SK-N-DZ (cell line): ENCODE measurements at regions not wholly inside any gene's neighbourhood (a gene's known extent, or its start where the extent isn't known, plus 50 kb on each side); places are given as distances from the start of the nearest gene placed in this dataset.

Experiments
- DNase-seq: peaks from one replicate; pipeline ENCODE4 v3.0.0-alpha.2; 2015; ENCODE audit warnings: low spot score

GRCh38 chr5:164346785-164347630 is 841.6 kb downstream of the MAT2B start:
- no peak for DNase-seq

GRCh38 chr5:164350236-164350635 is 844.8 kb downstream of the MAT2B start:
- no peak for DNase-seq

GRCh38 chr5:164351245-164351834 is 845.9 kb downstream of the MAT2B start:
- no peak for DNase-seq

DNA sequence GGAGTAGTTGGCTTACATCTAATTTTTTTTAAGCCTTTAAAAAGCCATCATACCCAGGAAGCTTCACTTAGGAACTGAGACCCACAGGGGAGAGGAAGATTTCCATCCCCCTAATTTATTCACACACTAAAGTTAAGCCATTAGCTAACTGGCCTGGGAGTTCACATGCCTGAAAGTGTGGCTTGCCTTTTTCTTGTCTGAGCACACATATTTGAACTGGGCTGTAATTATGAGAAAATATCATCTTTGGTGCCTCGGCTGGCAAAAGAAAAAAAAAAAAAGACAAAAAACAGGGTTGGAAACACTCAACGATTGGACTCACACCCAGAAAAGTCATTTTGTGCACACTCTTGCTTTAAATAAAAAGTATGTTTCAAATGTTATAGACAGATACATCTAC is 847.3 kb downstream of the MAT2B start:
- no peak for DNase-seq

DNA sequence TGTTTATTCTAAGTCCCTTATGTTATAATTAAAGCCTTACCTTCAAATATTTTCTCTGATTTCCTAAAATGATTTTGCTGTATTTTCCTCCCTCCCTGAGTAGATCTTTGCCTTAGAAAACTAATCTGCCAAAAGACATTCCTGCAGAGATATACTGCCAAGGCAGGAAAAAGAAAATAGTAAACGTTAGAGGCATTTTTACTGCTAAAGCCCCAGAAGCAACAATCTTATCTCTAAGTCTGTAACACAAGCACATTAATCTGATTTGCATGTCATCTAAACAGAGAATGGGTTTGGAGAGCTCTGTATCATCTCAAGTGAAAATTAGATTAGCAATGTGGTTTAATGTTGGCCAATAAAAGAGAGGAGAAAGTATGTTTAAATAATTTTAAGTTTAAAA is 847.7 kb downstream of the MAT2B start:
- peak; percentile 92 for DNase-seq

DNA sequence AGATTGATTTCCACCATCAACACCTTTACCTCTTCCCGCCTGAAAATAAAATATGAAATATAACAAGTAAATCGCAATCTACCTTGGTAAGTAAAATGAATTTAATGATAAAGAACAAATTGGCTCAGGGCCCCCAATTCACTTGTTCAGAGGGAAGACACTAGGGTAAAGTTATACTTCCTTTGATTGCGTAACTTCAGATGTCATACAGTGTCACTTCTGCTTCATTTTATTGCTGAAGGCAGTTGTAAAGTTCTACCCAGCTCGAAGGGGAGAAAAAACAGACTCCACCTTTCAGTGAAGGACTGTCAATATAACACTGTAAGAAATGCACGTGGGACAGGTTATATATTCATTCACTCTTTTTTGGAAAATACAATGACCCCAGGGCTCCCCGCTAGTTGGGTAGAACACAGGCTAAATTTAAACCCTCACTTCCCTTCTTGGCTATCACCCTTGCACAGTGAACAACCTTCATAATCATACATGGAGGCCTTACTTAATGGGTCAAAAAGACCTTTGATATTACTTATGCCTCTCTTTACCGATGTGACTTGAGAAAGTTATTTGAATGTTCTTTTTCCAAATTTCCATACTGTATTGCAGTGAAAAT is 848.8 kb downstream of the MAT2B start:
- peak; percentile 46 for DNase-seq

- DNase-seq = peak; percentile 74
These were observed 849.9 kb downstream of the MAT2B start for GRCh38 chr5:164355267-164355830.

GRCh38 chr5:164356790-164357189 is 851.4 kb downstream of the MAT2B start:
- no peak for DNase-seq

DNA sequence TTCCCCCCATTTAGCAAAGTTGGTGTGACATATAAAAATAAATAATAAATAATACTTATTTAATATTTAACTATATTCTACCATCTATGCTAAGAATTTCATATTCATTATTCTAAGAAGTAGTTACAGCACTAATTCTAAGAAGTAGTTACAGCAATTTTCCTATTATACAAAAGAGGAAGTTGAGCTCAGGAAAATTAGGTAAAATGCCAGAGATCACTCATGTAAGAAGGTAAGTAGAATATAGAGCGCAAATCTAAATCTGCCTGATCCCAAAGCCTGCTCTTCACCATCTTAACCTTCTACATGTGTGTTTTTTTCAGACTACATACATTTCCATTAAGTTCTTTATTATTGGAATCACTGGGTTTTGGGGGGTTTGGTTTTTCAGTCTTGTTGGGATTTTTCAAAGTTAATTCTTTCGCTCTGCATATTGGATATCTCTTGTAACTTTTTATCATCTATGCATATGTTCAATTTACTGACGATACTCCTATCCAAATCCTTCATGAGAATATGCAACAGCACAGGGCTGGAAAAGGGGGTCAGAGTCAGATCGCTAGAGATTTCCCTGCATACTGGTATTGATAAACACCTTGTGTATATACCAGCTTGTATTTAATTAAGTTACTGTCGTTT is 852.1 kb downstream of the MAT2B start:
- DNase-seq = no peak

- no peak for DNase-seq
These were observed 853.3 kb downstream of the MAT2B start for GRCh38 chr5:164358531-164359259.

DNA sequence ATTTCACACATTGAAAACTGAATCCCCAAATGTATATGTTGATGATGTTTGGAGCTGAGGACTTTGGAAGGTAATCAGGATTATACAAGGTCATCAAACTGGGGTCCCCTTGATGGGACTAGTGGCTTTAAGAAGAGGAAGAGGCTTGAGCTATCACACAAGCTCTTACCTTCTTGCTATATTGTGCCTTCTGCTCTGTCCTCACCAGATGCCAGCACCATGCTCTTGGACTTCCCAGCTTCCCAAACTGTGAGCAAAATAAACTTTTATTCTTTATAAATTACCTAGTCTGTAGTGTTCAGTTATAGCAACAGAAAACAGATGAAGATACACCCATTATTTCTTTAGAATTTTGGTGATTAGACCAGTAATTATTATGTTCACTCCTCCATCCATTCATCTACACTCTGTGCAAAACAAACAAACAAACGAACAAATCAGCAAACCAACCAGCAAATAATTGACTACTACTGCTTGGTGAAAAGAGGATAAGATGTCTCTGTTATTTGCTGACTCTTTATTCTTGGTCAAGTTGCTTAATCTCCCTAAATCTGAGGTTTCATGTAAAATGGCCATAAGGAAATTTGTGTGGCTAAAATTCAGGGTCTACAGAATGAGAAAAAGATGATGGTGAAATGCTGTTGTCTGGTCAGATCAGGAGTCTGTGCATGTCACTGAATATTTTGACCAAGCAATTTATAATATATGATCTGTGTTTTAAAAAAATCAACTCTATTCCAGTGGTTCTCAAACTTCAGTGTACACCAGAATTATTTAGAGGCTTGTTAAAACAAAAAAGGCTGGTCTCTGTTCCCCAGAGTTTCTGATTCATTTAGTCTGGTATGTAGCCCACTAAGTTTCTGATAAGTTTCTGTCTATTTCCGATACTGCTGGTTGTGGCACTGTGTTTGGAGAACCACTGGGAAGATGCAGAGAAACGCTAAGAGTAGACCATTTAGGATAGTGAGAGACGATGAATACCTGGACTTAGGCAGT is 854.1 kb downstream of the MAT2B start:
- DNase-seq = no peak

DNA sequence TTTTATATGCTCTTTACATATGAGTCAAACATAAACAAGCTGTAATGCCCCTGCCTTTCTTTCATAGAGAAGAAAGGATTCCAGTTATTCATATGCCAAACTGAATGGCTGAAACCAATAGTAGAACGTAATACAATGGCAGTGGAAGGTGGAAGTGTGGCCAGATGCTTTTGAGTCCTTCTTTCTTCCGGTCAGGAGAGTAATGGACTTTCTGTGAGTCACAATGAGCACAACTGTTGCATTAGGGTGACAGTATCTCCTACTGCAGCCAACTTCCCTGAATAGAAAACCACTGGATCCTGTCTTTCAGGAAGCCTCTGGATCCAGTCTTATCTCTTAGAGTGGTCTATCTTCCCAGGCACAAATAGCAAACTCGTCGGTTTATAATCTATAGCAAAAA is 855.2 kb downstream of the MAT2B start:
- DNase-seq = no peak

GRCh38 chr5:164361986-164362385 is 856.6 kb downstream of the MAT2B start:
- DNase-seq = no peak

GRCh38 chr5:164362835-164363234 is 857.4 kb downstream of the MAT2B start:
- no peak for DNase-seq

DNA sequence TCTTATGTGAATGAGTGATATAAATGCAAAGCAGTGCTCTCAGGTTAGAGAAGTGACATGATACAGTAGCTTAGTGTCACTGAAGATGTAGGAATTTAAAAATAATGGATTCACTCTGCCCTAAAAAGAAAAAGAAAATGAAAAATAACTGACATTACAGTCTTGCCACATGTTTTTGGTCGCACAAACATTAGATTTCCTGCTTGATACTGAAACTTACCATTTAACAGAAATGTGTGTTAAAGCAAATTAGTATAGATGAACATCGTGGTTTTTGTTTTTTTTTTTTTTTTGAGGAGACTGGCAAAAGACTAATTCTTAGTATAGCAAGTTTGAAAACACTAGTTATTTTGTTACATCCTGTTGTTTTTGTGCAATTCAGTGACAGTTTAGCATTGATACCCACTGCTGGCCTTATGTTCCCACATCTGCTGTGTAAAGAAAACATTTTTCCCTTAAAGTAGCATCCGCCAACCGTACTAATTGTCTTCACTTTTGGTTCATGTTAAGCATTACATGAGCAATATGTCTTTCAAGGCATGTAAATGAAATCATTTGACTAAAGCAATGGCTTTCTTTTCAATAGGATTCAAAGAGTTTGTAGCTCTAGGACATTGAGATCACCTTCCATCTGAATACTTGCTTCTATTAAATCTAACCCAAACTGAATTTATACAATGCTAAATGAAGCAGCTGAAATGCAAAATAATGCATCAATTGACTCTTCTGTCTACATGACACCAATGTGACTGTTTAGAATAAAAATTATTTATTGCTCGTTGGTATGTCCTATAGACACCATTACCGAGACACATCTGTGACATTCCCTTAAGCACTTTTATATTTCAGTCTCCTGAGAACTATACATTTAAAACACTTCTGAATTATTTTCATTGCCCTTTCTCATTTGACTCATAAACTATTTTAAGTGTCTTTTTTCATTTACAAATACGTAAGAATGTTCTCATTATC is 859.1 kb downstream of the MAT2B start:
- no peak for DNase-seq

DNA sequence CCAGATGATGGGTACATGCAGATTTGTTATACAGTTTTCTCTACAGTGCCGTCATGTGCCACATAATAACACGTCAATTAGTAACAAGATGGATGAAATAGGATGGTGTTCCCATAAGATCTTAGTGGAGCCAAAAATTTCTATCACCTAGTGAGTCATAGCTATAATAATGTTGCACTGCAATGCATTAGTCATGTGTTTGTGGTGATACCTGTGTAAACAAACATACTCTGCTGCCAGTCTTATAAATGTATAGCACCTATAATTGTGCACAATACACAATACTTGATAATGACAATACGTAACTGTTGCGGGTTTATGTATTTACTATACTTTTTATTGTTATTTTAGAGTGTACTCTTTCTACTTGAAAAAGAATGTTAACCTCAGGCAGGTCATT is 865.4 kb downstream of the MAT2B start:
- DNase-seq = no peak

- DNase-seq = no peak
These were observed 867.5 kb downstream of the MAT2B start for GRCh38 chr5:164372892-164373291.

GRCh38 chr5:164373876-164374275 is 868.5 kb downstream of the MAT2B start:
- DNase-seq = no peak

DNA sequence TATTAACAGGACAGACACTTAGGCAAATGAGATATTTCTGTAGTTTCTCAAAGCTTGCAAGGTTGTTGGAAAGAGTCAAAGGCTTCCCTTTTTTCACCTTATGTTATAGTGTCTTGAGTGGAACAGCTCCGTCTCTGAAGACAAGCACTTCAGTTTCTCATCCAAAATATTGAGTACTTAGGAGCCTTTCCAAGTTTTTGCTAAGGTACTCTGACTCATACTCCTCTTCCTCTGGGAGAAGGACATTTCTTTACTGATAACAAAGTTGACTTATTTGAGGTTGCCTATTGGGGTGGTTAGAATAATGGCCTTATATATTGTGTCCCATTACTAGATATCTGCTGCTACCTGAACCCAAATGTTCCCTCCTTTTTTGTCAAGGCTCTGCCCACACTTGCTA is 869.6 kb downstream of the MAT2B start:
- DNase-seq = no peak
